ENCODE measurements at regions not wholly inside any gene's neighbourhood (a gene's known extent, or its start where the extent isn't known, plus 50 kb on each side); places are given as distances from the start of the nearest gene placed in this dataset.
"Not testable (repeated sequence)": the region's sequence is repeated elsewhere in the genome, so short reads cannot be mapped to it uniquely, and the experiment has no call there.

GRCh38 chr1:106344494-106344893 is 712.0 kb upstream of the PRMT6 start:
- DNase-seq = no peak

- no peak for DNase-seq
Observed at GRCh38 chr1:106360252-106360651, 696.2 kb upstream of the PRMT6 start.

GRCh38 chr1:106366627-106367319 is 689.7 kb upstream of the PRMT6 start:
- no peak for DNase-seq

- no peak for DNase-seq
Observed at GRCh38 chr1:106378261-106378660, 678.2 kb upstream of the PRMT6 start.

- no peak for DNase-seq
Observed at GRCh38 chr1:106380772-106381171, 675.7 kb upstream of the PRMT6 start.

- not testable (repeated sequence) for DNase-seq
Observed at GRCh38 chr1:106389160-106389559, 667.3 kb upstream of the PRMT6 start.

GRCh38 chr1:106393046-106393445 is 663.4 kb upstream of the PRMT6 start:
- no peak for DNase-seq

GRCh38 chr1:106396020-106396419 is 660.5 kb upstream of the PRMT6 start:
- no peak for DNase-seq

- DNase-seq = no peak
Observed at GRCh38 chr1:106398391-106398790, 658.1 kb upstream of the PRMT6 start.

- DNase-seq = no peak
Observed at GRCh38 chr1:106406114-106406513, 650.4 kb upstream of the PRMT6 start.

- DNase-seq = not testable (repeated sequence)
Observed at GRCh38 chr1:106412321-106412720, 644.2 kb upstream of the PRMT6 start.

GRCh38 chr1:106435269-106435668 is 621.2 kb upstream of the PRMT6 start:
- no peak for DNase-seq

- DNase-seq = no peak
Observed at GRCh38 chr1:106439475-106439874, 617.0 kb upstream of the PRMT6 start.

- no peak for DNase-seq
Observed at GRCh38 chr1:106447466-106447865, 609.0 kb upstream of the PRMT6 start.

GRCh38 chr1:106456832-106457231 is 599.6 kb upstream of the PRMT6 start:
- DNase-seq = no peak

GRCh38 chr1:106457368-106457767 is 599.1 kb upstream of the PRMT6 start:
- DNase-seq = no peak

- DNase-seq = no peak
Observed at GRCh38 chr1:106458866-106459265, 597.6 kb upstream of the PRMT6 start.

GRCh38 chr1:106459418-106459817 is 597.1 kb upstream of the PRMT6 start:
- no peak for DNase-seq

- DNase-seq = no peak
Observed at GRCh38 chr1:106465666-106466065, 590.8 kb upstream of the PRMT6 start.

GRCh38 chr1:106480629-106481028 is 575.8 kb upstream of the PRMT6 start:
- DNase-seq = no peak

GRCh38 chr1:106492880-106493279 is 563.6 kb upstream of the PRMT6 start:
- DNase-seq = no peak

GRCh38 chr1:106494646-106495045 is 561.8 kb upstream of the PRMT6 start:
- DNase-seq = no peak

- no peak for DNase-seq
Observed at GRCh38 chr1:106498238-106498637, 558.2 kb upstream of the PRMT6 start.

- no peak for DNase-seq
Observed at GRCh38 chr1:106502659-106503058, 553.8 kb upstream of the PRMT6 start.

GRCh38 chr1:106515375-106515774 is 541.1 kb upstream of the PRMT6 start:
- no peak for DNase-seq

Data from activated T-cell treated with anti-CD3 and anti-CD28 coated beads, Interleukin-2, amount 50 U/mL, for 48 hours (primary cell).